SW 1271 (cell line): ENCODE measurements at regions not wholly inside any gene's neighbourhood (a gene's known extent, or its start where the extent isn't known, plus 50 kb on each side); places are given as distances from the start of the nearest gene placed in this dataset.
A peak's percentile ranks its signal among the peaks of the same experiment; 100 is the strongest.

ENCODE experiments used
- DNase-seq, 2 experiments: peaks; one replicate each; lab custom pipeline; 2025; lab: John Stamatoyannopoulos, UW

GRCh38 chr7:96410126-96410839 lies 88.4 kb upstream of the SLC25A13 start:
- DNase-seq = no peak

DNA sequence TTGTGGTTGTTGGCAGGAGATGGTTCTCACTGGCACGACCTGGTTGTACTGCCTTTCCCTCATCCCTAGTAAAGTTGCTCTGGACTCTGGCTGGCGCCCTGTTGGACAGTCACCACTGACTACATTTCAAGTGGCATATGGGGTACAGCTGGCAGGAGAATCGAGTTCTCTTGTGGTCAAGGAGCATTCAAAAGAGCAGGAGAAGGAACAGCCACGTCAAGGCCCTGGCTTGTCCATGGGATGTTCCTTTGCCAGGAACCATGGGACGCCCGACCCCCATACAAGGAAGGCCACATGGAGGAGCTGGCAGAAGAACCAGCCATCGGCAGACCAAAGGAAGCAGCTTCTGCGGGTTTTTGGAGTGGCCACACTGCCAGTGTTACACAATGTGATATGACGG lies 87.0 kb upstream of the SLC25A13 start:
- DNase-seq = no peak

DNA sequence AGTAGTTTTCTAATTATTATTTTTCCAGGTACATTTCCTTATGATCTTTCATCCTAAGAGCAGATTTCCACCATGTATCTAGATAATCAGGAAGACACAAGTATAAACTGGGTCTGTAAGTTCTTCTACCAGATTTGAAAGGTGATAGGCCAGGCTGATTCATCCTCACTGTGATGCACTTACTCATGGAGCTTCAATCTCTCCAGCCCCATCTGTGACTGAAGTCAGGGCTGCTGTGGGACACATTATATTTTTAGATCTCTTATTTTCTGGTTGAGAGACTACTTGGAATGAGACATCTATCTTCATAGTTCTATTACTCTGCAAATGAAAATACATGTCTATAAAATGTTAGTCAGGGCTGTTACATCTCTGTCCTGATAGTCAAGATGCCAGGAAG lies 85.5 kb upstream of the SLC25A13 start:
- no peak for DNase-seq

GRCh38 chr7:96402913-96403312 lies 81.0 kb upstream of the SLC25A13 start:
- no peak for DNase-seq

DNA sequence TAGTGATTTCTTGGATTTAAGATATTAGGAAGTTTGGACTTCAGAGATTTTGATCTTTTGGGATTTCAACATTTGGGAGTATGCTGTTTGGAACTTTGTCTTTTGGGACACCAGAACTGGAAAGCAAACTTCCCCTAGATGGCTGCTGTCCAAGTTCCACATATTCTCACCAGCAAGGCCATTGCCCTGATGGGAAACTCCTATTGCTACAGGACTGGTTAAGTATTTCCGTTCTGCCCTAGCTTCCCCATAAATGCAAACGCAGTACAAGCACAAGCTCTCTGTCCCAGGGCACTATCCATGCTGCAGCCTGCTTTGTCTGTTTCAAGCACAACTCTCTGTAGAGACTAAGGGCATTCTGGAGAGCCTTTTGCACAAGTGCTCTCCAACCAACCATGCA lies 79.3 kb upstream of the SLC25A13 start:
- no peak for DNase-seq

DNA sequence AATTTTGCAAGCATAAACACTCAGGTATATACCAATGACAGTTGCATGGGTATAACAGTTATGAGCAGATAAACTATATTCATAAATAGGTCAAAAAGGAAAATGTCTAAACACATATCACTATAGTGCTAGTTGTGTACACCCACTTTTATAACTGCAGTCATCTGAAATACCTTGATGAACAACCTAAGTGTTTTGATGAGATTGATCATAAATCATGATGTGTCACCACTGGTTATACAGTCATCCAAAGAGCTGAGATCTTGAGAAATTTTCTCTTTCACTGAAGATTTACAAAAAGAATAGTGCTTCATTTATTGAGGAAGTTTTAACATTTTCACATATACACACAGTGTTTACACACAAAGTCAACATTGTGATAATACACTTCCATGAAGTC lies 78.6 kb upstream of the SLC25A13 start:
- DNase-seq = no peak

- no peak for DNase-seq
These were observed 78.1 kb upstream of the SLC25A13 start for GRCh38 chr7:96400001-96400400.

DNA sequence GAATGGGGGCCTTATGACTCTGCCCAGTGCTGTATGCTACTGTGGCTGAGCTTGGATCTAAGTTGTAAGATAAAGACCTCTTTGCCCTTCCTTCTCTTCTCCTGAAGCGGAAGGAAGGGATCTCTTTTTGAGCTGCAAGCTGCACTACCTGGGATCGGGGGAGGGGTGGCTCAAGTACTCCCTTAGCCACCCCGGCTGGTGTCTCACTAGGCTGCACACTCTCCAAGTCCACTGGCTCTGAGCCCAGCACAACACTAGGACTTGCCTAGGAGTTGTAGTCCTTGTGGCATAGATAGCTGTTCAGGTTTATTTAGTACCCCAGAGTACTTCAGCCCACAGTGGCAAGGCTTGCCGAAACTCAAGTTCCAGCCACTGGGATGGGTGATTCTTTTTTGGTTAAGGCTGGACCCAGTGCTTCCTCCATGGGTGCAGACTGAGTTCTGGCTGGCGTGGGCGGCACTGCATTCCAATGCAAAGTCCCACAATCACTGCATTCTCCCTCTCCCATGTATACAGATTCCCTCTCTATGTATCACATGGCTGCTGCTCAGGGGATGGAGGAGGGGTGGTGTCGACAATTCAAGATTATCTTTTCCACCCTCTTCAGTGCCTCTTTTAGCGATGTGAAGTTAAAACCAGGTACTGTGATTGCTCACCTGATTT lies 76.2 kb upstream of the SLC25A13 start:
- no peak for DNase-seq

- DNase-seq = peak; percentile 44 to 67
These were observed 66.9 kb upstream of the SLC25A13 start for GRCh38 chr7:96388620-96389383.

- DNase-seq = peak in 1 of 2 experiments; percentile 57
These were observed 66.3 kb upstream of the SLC25A13 start for GRCh38 chr7:96388166-96388565.

- DNase-seq = no peak
These were observed 58.2 kb upstream of the SLC25A13 start for GRCh38 chr7:96380111-96380512.

DNA sequence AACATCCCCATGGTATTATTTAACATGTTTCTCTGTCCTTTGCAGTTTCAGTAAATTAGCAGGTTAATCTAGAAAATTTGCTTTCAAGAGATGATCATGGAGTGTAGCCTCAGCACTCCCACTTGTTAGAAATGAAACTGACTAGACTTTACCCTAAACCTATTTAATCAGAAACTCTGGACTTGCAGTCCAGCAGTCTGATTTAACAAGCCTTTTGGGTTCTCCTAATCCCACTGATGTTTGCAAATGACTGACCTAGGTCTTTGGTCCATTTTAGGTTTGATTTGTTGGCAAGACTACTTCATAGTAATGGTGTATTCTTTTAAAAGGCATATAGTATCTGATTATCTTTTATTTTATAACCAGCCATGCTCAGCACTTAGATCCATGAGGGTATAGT lies 55.5 kb upstream of the SLC25A13 start:
- DNase-seq = no peak
